ENCODE measurements at regions not wholly inside any gene's neighbourhood (a gene's known extent, or its start where the extent isn't known, plus 50 kb on each side); places are given as distances from the start of the nearest gene placed in this dataset.

DNA sequence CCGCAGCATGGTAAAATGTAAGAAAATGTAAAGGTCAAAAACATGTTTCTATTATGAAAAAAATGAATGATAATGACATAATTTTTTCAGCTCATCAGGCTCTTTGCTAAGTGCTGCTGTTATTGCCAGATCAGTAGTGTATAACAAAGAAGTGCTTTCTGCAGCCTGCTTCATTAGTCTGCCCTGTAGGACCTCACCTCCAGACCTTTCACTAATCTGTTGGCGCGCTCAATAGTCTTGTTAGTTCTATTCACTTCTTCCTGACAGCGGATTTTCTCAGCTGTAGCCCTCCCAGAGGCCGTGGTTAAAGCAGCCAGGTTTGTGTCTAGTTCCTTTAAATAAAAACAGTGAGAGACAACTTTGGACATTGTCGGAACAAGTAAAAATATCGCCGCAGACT lies 97.7 kb downstream of the CDCA7 start:
- TF ChIP-seq POLR2A (IDR thresholded peaks at IDR 0.05; ENCODE audit: low read length) (no peak), GATA1 (IDR thresholded peaks at IDR 0.05; ENCODE audit: low read depth, low read length) (no peak)

Measured in erythroblast (primary cell).